HFFc6 (cell line): ENCODE measurements at regions not wholly inside any gene's neighbourhood (a gene's known extent, or its start where the extent isn't known, plus 50 kb on each side); places are given as distances from the start of the nearest gene placed in this dataset.

Experiments
- DNase-seq: peaks from one replicate; pipeline ENCODE4 v3.0.0-alpha.2; 2018
- H3K27ac Mint-ChIP-seq: 2 replicates; pipeline ENCODE4 v1.8.0; 2020; ENCODE audit warnings: mild to moderate bottlenecking, mixed read lengths
- H3K27me3 Mint-ChIP-seq: 2 replicates; pipeline ENCODE4 v1.8.0; 2021; ENCODE audit warnings: mild to moderate bottlenecking, moderate library complexity, mixed read lengths; ENCODE audit not compliant: insufficient read depth
- H3K36me3 Mint-ChIP-seq: 2 replicates; pipeline ENCODE4 v1.8.0; 2021; ENCODE audit warnings: low read depth, mixed read lengths
- H3K4me1 Mint-ChIP-seq: 2 replicates; pipeline ENCODE4 v1.8.0; 2020; ENCODE audit warnings: low read depth, mixed read lengths
- H3K4me3 Mint-ChIP-seq: 2 replicates; pipeline ENCODE4 v1.8.0; 2020; ENCODE audit warnings: mild to moderate bottlenecking, moderate library complexity, mixed read lengths
- H3K9me3 Mint-ChIP-seq: 2 replicates; pipeline ENCODE4 v1.8.0; 2020; ENCODE audit warnings: mild to moderate bottlenecking, mixed read lengths
- TF ChIP-seq, protein P1 (sequence below): fragments of 200-600 bp; sonication (generic); IDR thresholded peaks from 2 replicates; pipeline ENCODE4 v1.5.0; 2021; ENCODE audit warnings: antibody characterized with exemption, mild to moderate bottlenecking

DNA sequence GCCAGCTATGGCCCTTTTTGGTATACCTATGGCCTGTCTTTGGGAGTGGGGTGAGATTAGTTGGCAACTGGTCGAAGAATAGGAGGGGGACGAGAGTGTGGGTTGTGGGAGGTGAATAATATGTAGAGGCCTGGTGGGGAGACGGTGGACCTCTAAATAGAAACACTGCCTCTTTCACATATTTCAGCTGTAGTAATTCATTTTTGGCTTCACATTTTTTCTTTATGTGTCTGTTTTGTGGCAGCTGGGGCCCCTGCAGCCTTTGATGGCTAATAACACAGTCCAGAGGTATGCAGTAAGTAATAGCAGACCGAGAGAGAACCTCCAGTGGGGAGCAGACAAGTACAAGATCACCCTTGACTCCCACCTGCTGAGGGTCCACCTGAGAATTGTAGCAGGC, 75.9 kb downstream of the HLX start:
- H3K4me1 Mint-ChIP-seq: peaks cover 58% of the 10 kb centered on the region
- H3K27me3 Mint-ChIP-seq: no peaks in the 10 kb centered on the region
- H3K27ac Mint-ChIP-seq: peak overlapping the region; percentile 75
- DNase-seq: no peak
- TF ChIP-seq, protein P1, sequence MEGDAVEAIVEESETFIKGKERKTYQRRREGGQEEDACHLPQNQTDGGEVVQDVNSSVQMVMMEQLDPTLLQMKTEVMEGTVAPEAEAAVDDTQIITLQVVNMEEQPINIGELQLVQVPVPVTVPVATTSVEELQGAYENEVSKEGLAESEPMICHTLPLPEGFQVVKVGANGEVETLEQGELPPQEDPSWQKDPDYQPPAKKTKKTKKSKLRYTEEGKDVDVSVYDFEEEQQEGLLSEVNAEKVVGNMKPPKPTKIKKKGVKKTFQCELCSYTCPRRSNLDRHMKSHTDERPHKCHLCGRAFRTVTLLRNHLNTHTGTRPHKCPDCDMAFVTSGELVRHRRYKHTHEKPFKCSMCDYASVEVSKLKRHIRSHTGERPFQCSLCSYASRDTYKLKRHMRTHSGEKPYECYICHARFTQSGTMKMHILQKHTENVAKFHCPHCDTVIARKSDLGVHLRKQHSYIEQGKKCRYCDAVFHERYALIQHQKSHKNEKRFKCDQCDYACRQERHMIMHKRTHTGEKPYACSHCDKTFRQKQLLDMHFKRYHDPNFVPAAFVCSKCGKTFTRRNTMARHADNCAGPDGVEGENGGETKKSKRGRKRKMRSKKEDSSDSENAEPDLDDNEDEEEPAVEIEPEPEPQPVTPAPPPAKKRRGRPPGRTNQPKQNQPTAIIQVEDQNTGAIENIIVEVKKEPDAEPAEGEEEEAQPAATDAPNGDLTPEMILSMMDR: no peak
- peaks cover 8% of the 10 kb centered on the region for H3K9me3 Mint-ChIP-seq
- H3K4me3 Mint-ChIP-seq: no peak overlapping the region
- peaks cover 10% of the 10 kb centered on the region for H3K36me3 Mint-ChIP-seq

DNA sequence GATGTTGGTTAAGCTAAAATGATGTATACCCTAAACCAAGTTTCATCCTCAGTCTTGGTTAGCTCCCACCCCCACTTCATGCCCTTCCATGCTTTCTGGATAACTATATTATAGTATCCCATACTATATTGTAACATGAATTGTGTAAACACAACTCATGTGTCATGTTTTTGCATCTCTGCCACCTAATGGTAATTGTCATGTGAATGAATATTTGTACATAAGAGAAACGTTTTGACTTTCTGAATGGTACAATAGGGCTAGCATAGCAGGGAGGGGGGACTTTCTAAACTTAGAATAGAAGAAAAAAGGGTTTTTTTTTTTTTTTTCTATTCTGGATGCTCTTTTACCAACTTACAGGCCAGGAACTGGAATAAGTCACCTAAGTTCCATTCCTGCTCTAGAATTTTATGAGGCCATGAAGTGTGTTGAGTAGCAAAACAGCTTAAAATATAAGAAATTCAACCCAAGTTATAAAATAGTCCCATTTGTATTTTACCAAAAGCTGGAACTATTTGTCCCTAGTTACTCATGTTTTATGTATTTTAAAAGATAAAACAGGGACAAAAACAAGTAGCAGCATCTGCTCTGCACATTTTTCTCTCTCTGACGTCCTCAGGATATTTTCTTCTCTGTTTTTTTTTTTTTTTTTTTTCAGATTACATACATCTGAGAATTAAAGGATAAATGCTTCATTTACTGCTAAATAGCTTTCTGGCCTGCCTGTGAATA, 77.4 kb downstream of the HLX start:
- H3K27me3 Mint-ChIP-seq: no peaks in the 10 kb centered on the region

DNA sequence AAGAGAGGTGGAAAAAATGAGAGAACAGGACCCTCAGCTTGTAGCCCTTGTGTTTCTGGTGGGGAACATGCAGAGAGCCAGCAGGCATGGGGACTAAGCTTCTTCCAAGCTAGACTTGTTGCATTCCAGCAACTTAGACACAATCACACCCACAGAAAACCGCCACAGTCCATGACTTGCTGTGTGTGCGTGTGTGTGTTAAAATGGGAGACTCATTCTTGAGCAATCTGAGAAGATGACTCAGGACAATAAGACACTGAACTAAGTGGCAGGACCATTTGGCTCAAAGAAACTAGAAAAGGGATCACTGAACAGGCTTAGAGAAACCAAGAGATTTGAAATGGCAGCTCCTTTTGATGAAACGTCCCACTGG, 78.0 kb downstream of the HLX start:
- Mint-ChIP-seq H3K36me3 (no peaks in the 10 kb centered on the region; the same call in 1 of the 2 replicates), H3K9me3 (no peaks in the 10 kb centered on the region), H3K4me1 (peaks cover 78% of the 10 kb centered on the region), H3K27ac (peak overlapping the region; percentile 95), H3K27me3 (no peaks in the 10 kb centered on the region), H3K4me3 (peak overlapping the region; percentile 79)
- peak; percentile 97 for DNase-seq
- TF ChIP-seq, protein P1: no peak

More for the DNA sequence above, 77.4 kb downstream of the HLX start:
- H3K9me3 Mint-ChIP-seq: no peaks in the 10 kb centered on the region
- H3K36me3 Mint-ChIP-seq: no peaks in the 10 kb centered on the region; the same call in 1 of the 2 replicates
- peak overlapping the region; percentile 79 for H3K4me3 Mint-ChIP-seq
- DNase-seq: no peak
- peak overlapping the region; percentile 95 for H3K27ac Mint-ChIP-seq
- TF ChIP-seq, protein P1: no peak
- H3K4me1 Mint-ChIP-seq: peaks cover 72% of the 10 kb centered on the region

DNA sequence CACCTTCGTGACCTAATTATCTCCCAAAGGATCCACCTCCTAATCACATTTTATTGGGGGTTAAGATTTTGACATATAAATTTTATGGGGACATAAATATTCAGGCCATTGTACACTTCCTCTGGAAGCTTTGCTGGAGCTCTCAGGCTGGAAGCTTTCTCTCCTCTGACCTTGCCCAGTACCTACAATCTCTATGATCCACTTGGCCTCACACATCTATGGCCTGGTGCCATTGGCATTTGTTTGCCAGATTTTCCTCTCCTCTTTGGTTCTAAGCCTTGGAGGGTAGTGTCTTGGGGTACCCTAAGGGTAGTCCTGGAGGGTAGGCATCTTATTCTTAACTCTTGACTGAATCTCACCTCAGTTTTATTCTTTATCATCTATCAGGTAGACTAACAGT, 79.0 kb downstream of the HLX start:
- no peaks in the 10 kb centered on the region; the same call in 1 of the 2 replicates for H3K36me3 Mint-ChIP-seq
- DNase-seq: no peak
- no peaks in the 10 kb centered on the region for H3K27me3 Mint-ChIP-seq
- H3K27ac Mint-ChIP-seq: peak overlapping the region; percentile 95
- no peaks in the 10 kb centered on the region for H3K9me3 Mint-ChIP-seq
- no peak overlapping the region; the same call in 1 of the 2 replicates for H3K4me3 Mint-ChIP-seq
- peaks cover 88% of the 10 kb centered on the region for H3K4me1 Mint-ChIP-seq
- TF ChIP-seq, protein P1: no peak

DNA sequence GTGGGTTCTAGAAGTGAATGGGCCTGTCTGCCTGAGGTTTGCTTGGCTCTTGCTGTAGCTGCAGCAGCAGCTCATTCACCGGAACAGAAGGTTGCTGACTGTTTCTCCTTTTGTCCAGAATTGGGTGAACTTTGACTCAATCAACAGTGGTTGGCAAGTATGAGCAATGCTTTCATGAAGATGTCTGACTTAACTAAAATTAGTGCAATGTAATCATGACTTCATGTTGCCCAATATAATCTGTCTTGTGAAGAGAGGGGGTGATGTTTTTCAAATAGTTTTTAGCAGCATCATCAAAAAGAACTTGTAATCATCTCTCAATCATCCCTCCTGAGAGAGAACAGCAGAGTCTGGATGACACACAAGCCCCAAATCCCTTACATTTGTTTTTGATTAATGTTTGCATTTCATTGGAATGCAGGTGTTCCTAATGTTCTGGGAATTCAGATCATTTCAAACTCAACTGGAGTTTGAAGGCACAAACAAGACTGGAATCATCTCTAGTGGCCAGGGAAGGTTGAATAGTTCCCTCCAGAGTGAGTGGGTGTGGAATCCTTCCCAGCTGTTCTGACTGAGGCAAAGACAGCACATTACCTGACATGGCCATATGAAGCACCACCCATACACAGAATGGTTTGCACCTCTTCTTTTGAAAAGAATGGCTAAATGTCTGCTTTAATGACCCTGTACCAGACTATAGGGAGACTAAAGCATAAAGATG, 82.9 kb downstream of the HLX start:
- peaks cover 9% of the 10 kb centered on the region for H3K36me3 Mint-ChIP-seq
- peaks cover 83% of the 10 kb centered on the region for H3K4me1 Mint-ChIP-seq
- TF ChIP-seq, protein P1: no peak
- peak overlapping the region; percentile 91 for H3K27ac Mint-ChIP-seq
- peaks cover 5% of the 10 kb centered on the region; the same call in 1 of the 2 replicates for H3K27me3 Mint-ChIP-seq
- H3K4me3 Mint-ChIP-seq: peak overlapping the region; percentile 13
- H3K9me3 Mint-ChIP-seq: peaks cover 7% of the 10 kb centered on the region
- peak; percentile 97 for DNase-seq
